Ovary (tissue), 7 donors: ENCODE measurements at regions not wholly inside any gene's neighbourhood (a gene's known extent, or its start where the extent isn't known, plus 50 kb on each side); places are given as distances from the start of the nearest gene placed in this dataset.

Source experiments
- DNase-seq, 5 donors: peaks; one replicate each; pipeline ENCODE4 v3.0.0-alpha.2; 2019 to 2020
- H3K27ac ChIP-seq, 2 donors: fragments of 200-600 bp; one replicate each; pipeline versions ENCODE4 v1.5.1 to v1.8.0; 2019 to 2022
- H3K27me3 ChIP-seq: fragments of 200-600 bp; one replicate; pipeline ENCODE4 v1.8.0; 2022
- H3K36me3 ChIP-seq: fragments of 200-600 bp; sonication (generic); one replicate; pipeline ENCODE4 v1.5.1; 2019
- H3K4me1 ChIP-seq: one replicate; pipeline ENCODE4 v1.8.1; 2013; ENCODE audit warnings: mild to moderate bottlenecking, moderate library complexity; ENCODE audit not compliant: insufficient read depth
- H3K4me3 ChIP-seq: fragments of 200-600 bp; sonication (generic); one replicate; pipeline ENCODE4 v1.5.1; 2017
- H3K9me3 ChIP-seq, 2 donors: fragments of 200-600 bp in 1 of 2; sonication (generic) in 1 of 2; one replicate each; pipeline versions ENCODE4 v1.5.1 to v1.8.1; 2013 to 2019; ENCODE audit warnings: mild to moderate bottlenecking in 1 of 2, moderate library complexity in 1 of 2
- CTCF ChIP-seq, 3 donors: fragments of 450-650 bp in 2 of 3; fragments of 200-600 bp in 1 of 3; IDR thresholded peaks; one replicate each; pipeline versions ENCODE4 v1.5.1 to v1.8.0; 2016 to 2022; ENCODE audit warnings: antibody characterized with exemption in 3 of 3, mild to moderate bottlenecking in 1 of 3
- EP300 ChIP-seq: sonication (generic); formaldehyde crosslinking; IDR thresholded peaks from one replicate; pipeline ENCODE4 v1.6.1; 2017; ENCODE audit warnings: antibody characterized with exemption
- POLR2A ChIP-seq: fragments of 450-650 bp; IDR thresholded peaks from one replicate; pipeline ENCODE4 v1.6.1; 2017; ENCODE audit warnings: antibody characterized with exemption, mild to moderate bottlenecking, moderate library complexity
- WGBS, 3 donors: extraction: QIAGEN DNeasy Blood & Tissue Kit in 1 of 3; methylation state at CpG; one replicate each; pipeline versions ENCODE4 v1.1.5 to v1.1.7; 2013 to 2017; 5-methylcytosine and 5-hydroxymethylcytosine counted together
- intact Hi-C, 4 donors: fragments of 100-400 bp; cut with DNase I; formaldehyde crosslinking; loops; one replicate each; pipeline versions ENCODE4 v1.11.0 to v1.15.1; 2022 to 2023
- donor health status: DM: no; HTN: no; CAD: no; lungs with moderate emphysema.
- donor health status: DM: no; HTN: no; CAD: no.
- donor health status: Bipolar disorder and iron deficiency.
- donor health status: DM: no; HTN: no; CAD: no.
- donor health status: DM: yes; HTN: yes; CAD: no.

GRCh38 chr12:3371018-3371417 lies 120.0 kb upstream of the PRMT8 start:
- Histone ChIP-seq H3K4me3 (no peak overlapping the region), H3K4me1 (no peaks in the 10 kb centered on the region), H3K27ac (no peak overlapping the region), H3K27me3 (no peaks in the 10 kb centered on the region), H3K36me3 (no peaks in the 10 kb centered on the region), H3K9me3 (no peaks in the 10 kb centered on the region)
- no peak for DNase-seq
- WGBS, 3 donors: 7 to 24% (median 11%) methylated on average over 4 of the region's 4 CpGs
- intact Hi-C loops: no loop called here
- no peak for TF ChIP-seq POLR2A
- TF ChIP-seq EP300: no peak
- no peak for TF ChIP-seq CTCF (IDR thresholded peaks at IDR 0.05)

GRCh38 chr12:3375326-3375725 lies 115.7 kb upstream of the PRMT8 start:
- H3K4me1 ChIP-seq: no peaks in the 10 kb centered on the region
- intact Hi-C loops: loop anchor here in 1 of 4 donors (5.0 kb wide), 1 partner anchor 748 kb away; no protein-coding TSS in a partner anchor
- no peaks in the 10 kb centered on the region for H3K27me3 ChIP-seq
- 86 to 90% (median 90%) methylated on average over 4 of the region's 4 CpGs for WGBS, 3 donors
- no peak for TF ChIP-seq EP300
- no peak for TF ChIP-seq POLR2A
- no peak for TF ChIP-seq CTCF (IDR thresholded peaks at IDR 0.05)
- no peaks in the 10 kb centered on the region for H3K36me3 ChIP-seq
- H3K9me3 ChIP-seq: no peaks in the 10 kb centered on the region
- H3K27ac ChIP-seq: no peak overlapping the region
- DNase-seq: no peak
- no peak overlapping the region for H3K4me3 ChIP-seq

- DNase-seq: no peak
- intact Hi-C loops: loop anchor here in 1 of 4 donors (5.0 kb wide), 1 partner anchor 750 kb away; no protein-coding TSS in a partner anchor
- no peaks in the 10 kb centered on the region for H3K9me3 ChIP-seq
- H3K36me3 ChIP-seq: no peaks in the 10 kb centered on the region
- WGBS, 3 donors: 70 to 72% (median 72%) methylated on average over 5 of the region's 5 CpGs
- peaks cover 4% of the 10 kb centered on the region for H3K4me1 ChIP-seq
- no peak overlapping the region for H3K27ac ChIP-seq
- H3K27me3 ChIP-seq: no peaks in the 10 kb centered on the region
- H3K4me3 ChIP-seq: no peak overlapping the region
- TF ChIP-seq POLR2A (no peak), EP300 (no peak), CTCF (IDR thresholded peaks at IDR 0.05) (no peak)
These were observed 114.1 kb upstream of the PRMT8 start for GRCh38 chr12:3376779-3377455.

GRCh38 chr12:3378655-3379054 lies 112.3 kb upstream of the PRMT8 start:
- Histone ChIP-seq H3K36me3 (no peaks in the 10 kb centered on the region), H3K4me3 (no peak overlapping the region), H3K27me3 (no peaks in the 10 kb centered on the region), H3K4me1 (peaks cover 4% of the 10 kb centered on the region), H3K27ac (no peak overlapping the region), H3K9me3 (no peaks in the 10 kb centered on the region)
- intact Hi-C loops: loop anchor here in 1 of 4 donors (5.0 kb wide), 1 partner anchor 751 kb away; no protein-coding TSS in a partner anchor
- TF ChIP-seq CTCF (IDR thresholded peaks at IDR 0.05) (no peak), POLR2A (no peak), EP300 (no peak)
- DNase-seq: no peak
- WGBS, 3 donors: 89 to 93% (median 90%) methylated on average over 4 of the region's 4 CpGs
